GM19239 (cell line): ENCODE measurements at regions not wholly inside any gene's neighbourhood (a gene's known extent, or its start where the extent isn't known, plus 50 kb on each side); places are given as distances from the start of the nearest gene placed in this dataset.
A peak's percentile ranks its signal among the peaks of the same experiment; 100 is the strongest.
"Not testable (repeated sequence)": the region's sequence is repeated elsewhere in the genome, so short reads cannot be mapped to it uniquely, and the experiment has no call there.

Source experiments
- DNase-seq: peaks from one replicate; pipeline ENCODE4 v3.0.0; 2011; ENCODE audit warnings: low spot score; ENCODE audit not compliant: insufficient read length
- FAIRE-seq: peaks from 2 replicates; lab custom pipeline; 2011; peaks lifted over from hg19 to GRCh38; lab: Jason Lieb, UNC

DNA sequence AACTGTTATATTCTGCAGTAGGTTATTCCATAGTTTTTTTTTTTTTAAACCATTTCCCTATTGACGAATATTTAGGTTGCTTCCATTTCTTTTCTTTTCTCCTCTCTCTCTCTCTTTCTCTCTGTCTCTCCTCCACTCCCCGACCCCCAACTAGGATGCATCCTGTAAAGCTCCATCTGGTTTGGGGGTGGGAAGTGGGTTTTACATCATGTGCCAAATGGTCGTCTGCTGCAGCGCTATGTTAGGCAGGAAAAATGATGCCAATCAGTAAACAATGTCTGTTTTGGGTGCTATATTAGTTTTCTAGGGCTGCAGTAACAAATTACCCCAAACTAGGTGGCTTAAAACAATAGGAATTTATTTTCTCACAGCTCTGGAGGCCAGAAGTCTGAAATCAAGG is 465.0 kb downstream of the AACS start:
- DNase-seq (no peak), FAIRE-seq (no peak)

GRCh38 chr12:125530876-125531275 is 465.6 kb downstream of the AACS start:
- FAIRE-seq (no peak), DNase-seq (no peak)

DNA sequence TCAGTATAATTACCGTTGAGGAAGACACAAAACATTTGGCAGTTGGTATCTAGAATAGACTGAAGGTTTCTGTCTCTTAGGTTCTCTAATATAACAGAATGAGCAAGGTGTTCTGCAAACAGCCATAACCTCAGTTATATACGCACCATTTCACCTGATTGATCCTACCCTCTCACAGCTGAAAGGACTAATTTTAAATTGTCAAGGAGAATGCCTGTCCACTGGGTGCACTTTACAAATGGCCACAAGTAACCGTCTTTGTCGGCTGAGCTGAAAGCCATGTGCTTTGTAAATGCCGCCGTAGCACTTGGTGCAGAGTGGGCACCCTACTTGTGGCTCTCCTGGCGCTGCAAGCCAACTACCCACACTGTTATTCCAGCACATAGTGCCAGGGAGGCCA is 466.3 kb downstream of the AACS start:
- DNase-seq, result no peak
- no peak for FAIRE-seq

DNA sequence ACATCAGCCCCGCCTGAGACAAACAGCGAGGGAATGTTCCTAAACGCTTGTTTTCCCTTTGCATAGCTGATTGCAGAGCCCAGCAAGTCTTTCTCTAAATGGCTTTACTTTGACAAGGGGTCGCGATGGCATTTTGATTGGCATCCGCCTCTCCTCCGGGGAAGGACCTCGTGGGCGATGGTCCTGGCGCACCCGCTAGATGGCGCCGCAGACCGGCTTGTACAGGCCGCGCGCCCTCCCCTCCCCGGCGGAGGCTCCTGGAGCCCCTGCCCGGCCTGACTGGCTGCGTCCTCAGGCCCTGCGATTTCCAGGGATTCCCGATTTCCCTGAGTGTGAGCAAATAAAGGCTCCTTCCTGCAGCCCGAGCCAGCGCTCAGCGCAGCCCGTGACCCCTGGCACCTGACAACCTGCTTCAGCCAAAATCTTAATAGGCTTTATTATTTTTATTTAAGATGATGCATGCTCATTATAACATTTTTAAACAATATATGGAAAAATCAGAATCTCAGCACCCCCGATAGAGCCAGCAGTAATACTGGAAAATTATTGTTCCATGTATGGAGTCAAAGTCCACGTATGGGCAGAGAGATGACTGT is 468.3 kb downstream of the AACS start:
- DNase-seq (peak; percentile 36), FAIRE-seq (no peak)

DNA sequence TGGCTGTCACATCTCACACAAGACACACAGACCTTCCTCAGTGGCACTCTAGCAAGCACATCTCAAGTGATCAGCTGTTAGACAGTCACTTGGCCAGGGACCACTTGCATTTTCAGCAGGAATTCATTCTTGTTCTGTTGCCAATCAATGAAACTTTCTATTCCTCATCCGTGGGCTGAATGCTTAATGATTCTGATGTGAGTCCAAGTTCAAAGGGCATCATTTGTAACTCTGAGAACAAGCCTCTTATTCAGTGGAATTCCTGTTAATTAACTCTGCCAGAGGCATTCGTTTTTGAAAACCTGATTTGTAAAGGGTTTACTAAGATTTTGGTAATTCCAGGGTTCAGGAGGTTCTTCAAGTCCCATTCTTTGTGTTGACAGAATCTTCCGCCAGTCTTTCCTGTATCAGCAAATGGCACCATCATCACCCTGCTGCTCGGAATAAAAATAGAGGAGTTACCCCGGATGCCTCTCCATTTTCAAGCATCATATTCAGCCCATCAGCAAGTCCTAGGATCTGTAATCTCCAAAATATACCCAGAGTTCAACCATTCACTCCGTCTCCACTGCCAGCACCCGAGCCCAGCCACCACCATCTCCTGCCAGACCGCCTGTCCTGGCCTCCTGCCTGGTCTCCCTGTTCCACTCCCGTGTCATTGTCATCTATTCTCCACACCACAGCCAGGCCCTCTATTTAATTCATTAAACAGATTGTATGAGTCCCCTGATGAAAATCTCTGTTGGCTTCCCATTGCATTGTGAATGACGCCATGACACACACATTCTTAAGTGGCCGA is 473.4 kb downstream of the AACS start:
- FAIRE-seq (no peak), DNase-seq (no peak)

GRCh38 chr12:125540580-125541204 is 475.5 kb downstream of the AACS start:
- FAIRE-seq, result no peak
- DNase-seq, result no peak

DNA sequence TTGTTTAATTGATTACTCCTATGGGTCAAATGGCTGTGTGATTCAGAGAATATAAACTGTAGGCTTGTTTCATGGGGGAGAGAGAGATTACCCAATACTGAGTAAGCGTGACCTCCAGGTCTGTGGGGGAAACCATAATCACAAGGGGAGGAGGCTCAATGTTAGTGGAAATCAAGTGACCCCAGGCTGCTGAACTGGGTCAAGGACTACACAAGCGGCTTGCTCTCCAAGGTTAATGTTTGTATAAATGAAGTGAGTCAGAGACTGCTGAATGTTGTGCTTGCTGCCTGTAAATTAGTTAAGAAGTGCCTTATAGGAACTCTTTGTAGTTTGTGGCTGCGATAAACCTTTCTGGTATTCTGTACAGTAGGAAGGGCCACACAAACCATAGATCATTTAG is 479.7 kb downstream of the AACS start:
- FAIRE-seq, result no peak
- DNase-seq, result no peak

DNA sequence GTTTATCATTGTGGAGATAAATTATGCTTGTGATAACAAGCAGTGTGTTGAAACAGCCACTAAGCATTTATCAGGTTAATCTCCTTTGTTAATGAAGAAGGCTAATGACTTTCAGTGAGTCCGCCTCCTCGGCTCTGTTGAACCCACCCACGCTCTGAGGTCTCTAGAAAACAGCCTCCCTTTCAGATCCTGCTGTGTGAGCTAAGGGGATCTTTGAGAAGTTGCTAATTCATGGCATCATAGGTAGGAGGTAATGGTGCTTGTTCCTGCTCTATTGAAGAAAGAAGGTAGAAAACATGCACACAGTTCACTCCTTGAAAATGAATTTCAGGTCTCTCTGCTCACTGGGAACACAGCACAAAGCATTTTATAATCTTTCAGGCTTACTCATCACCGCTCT is 483.9 kb downstream of the AACS start:
- DNase-seq (no peak), FAIRE-seq (no peak)

DNA sequence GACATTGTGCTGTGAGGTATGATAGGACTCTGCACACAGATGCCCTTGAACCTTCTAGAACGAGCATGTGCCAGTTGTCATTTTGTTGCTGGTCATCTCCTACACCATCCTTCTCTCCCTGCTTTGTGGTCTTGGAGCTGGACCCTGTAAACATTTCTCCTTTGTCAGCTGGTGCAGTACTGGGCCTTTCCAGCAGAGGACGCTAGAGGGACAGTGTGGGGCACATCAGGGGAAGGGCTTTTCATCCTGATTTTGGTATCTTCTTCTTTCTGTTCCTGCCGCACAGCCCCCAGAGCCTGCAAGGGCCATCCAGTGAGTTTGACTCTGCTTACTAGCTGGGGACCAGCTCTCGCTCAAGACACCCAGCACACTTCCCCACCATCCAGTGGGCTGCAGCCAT is 484.6 kb downstream of the AACS start:
- FAIRE-seq, result no peak
- DNase-seq, result no peak

DNA sequence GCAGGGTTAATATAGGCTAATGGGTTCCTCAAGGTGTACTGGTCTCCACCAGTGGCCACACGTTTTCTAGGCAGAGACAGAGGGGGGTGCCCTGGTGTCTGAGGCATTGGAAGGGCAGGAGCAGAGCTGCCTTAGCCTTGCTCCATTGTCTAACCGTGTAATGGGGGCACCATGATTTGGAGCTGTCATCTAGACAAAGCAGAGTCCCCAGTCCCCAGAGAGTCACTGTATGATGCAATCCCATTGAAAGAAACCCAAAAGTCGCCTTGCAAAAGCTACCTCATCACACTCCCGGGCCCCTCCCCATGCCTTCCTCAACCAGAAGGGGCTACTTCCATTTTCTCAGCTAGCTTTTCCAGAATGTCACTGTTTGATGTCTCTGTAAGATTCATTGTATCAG is 487.1 kb downstream of the AACS start:
- no peak for DNase-seq
- FAIRE-seq, result no peak

GRCh38 chr12:125561008-125561407 is 495.8 kb downstream of the AACS start:
- not testable (repeated sequence) for FAIRE-seq

GRCh38 chr12:125564753-125565152 is 499.5 kb downstream of the AACS start:
- DNase-seq (no peak), FAIRE-seq (no peak)

More at GRCh38 chr12:125561008-125561407, 495.8 kb downstream of the AACS start:
- not testable (repeated sequence) for DNase-seq

GRCh38 chr12:125567581-125567980 is 502.3 kb downstream of the AACS start:
- DNase-seq (no peak), FAIRE-seq (no peak)

DNA sequence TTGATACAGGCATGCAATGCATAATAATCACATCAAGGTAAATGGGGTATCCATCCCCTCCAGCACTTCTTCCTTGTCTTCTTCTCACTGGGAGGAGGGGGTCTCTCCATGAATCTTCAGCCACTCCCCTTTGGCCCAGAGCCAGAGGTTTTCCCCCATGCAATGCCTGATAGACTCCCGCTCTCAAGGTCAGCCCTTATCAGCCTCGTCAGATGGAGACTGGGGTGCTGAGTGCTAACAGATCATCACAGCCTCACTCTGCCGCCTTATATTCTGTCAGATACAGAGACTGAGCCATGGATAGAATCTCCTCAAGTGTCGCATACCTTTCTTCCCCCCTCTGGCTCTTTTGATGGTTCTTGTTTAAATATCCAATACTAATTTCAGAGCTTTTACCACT is 503.1 kb downstream of the AACS start:
- no peak for FAIRE-seq
- DNase-seq, result no peak

DNA sequence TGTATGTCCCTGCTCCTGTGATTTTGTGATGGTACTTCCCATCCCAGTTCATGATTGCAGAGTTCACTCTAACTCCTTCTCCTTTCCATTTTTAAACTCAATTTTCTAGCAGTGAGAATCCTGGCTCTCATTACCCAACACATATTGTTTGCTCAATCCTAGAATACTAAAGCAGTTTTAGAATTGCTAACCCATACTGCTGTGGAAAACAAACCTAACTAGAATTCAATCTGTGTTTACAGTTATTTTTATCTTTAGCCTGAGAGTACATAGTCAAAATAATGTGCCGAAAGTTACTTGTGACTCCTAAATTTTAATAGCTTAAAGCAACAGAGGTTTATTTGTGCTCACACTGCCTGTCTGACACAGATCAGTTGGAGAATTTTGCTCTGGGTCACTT is 508.0 kb downstream of the AACS start:
- FAIRE-seq, result no peak
- no peak for DNase-seq

GRCh38 chr12:125577334-125577733 is 512.1 kb downstream of the AACS start:
- no peak for FAIRE-seq
- no peak for DNase-seq

- FAIRE-seq (no peak), DNase-seq (no peak)
Observed at GRCh38 chr12:125579916-125580315, 514.7 kb downstream of the AACS start.

DNA sequence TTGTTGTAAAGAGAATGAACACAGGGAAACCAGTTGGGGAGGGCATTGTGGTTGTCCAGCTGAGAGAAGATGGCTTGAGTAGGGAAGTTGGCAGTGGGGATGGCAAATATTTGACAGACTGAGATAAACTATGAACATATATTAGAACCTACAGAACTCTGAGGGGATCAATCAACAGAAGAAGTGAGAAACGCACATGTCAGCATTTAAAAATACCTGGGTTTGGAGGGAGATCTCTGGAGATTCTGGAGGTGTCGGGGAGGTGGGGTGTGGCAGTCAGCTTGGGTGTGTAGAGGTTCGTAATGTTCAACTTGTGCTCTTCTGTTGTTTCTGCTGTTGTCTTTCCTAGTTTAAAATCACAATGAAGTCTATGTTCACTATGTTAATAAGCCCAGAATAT is 517.8 kb downstream of the AACS start:
- no peak for FAIRE-seq
- DNase-seq, result no peak

GRCh38 chr12:125586441-125586840 is 521.2 kb downstream of the AACS start:
- DNase-seq, result no peak
- FAIRE-seq, result no peak

DNA sequence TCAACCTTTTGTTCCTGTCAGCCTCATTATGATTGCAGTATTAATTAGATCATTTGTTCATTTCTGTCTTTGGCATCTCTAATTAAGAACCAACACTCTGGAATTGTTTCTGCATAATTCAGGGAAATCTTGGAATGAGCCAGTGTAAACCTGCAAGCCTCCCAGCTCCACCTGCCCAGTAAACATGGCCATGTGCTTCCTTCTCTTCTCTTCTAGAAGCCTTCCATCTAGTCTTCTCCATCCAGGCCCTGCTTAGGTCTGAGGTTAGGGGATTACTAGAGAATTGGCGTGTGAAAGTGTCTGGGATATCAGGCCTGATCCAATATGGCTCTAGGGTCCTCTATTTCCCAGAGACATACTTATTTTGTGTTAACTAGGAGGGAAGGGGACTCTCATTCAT is 528.0 kb downstream of the AACS start:
- FAIRE-seq, result no peak

GRCh38 chr12:125604976-125605375 is 539.7 kb downstream of the AACS start:
- DNase-seq (no peak), FAIRE-seq (no peak)

More for the DNA sequence above, 528.0 kb downstream of the AACS start:
- no peak for DNase-seq
